Fibroblast of lung (primary cell): ENCODE measurements at regions not wholly inside any gene's neighbourhood (a gene's known extent, or its start where the extent isn't known, plus 50 kb on each side); places are given as distances from the start of the nearest gene placed in this dataset.
A peak's percentile ranks its signal among the peaks of the same experiment; 100 is the strongest.
"Not testable (repeated sequence)": the region's sequence is repeated elsewhere in the genome, so short reads cannot be mapped to it uniquely, and the experiment has no call there.

ENCODE experiments used
- DNase-seq, 2 donors: peaks; one replicate each; pipeline versions ENCODE4 v3.0.0 to v3.0.0-alpha.2; 2010; ENCODE audit warnings: low read depth in 2 of 2
- H2AFZ ChIP-seq: 2 replicates; pipeline ENCODE4 v1.5.1; 2012; ENCODE audit warnings: low read length, control low read depth, inconsistent platforms
- H3K27ac ChIP-seq: 2 replicates; pipeline ENCODE4 v1.5.1; 2011; ENCODE audit warnings: low read length, control low read depth; ENCODE audit not compliant: insufficient read depth
- H3K27me3 ChIP-seq: 2 replicates; pipeline ENCODE4 v1.5.1; 2011; ENCODE audit warnings: mild to moderate bottlenecking, low read length; ENCODE audit not compliant: control insufficient read depth, insufficient read depth
- H3K36me3 ChIP-seq: 2 replicates; pipeline ENCODE4 v1.5.1; 2011; ENCODE audit warnings: low read length; ENCODE audit not compliant: control insufficient read depth, insufficient read depth
- H3K4me1 ChIP-seq: 2 replicates; pipeline ENCODE4 v1.5.1; 2011; ENCODE audit warnings: low read length; ENCODE audit not compliant: control insufficient read depth, insufficient read depth; ENCODE audit errors: extremely low read depth
- H3K4me2 ChIP-seq: 2 replicates; pipeline ENCODE4 v1.5.1; 2011; ENCODE audit warnings: low read length, control low read depth; ENCODE audit not compliant: insufficient read depth; ENCODE audit errors: extremely low read depth
- H3K4me3 ChIP-seq, 4 experiments: fragments of 200-600 bp in 1 of 4; sonication (generic) in 1 of 4; replicated peaks in 1 of 4; 2 replicates each; pipeline ENCODE4 v1.5.1; 2011 to 2016; ENCODE audit warnings: low read length in 4 of 4, low read depth in 3 of 4, mild to moderate bottlenecking in 3 of 4, control low read depth in 2 of 4, inconsistent platforms in 1 of 4, mixed read lengths in 1 of 4; ENCODE audit not compliant: insufficient read depth in 1 of 4; ENCODE audit errors: control extremely low read depth in 1 of 4
- H3K79me2 ChIP-seq: 2 replicates; pipeline ENCODE4 v1.5.1; 2012; ENCODE audit warnings: mild to moderate bottlenecking, low read length, inconsistent platforms; ENCODE audit not compliant: control insufficient read depth, insufficient read depth
- H3K9ac ChIP-seq: 2 replicates; pipeline ENCODE4 v1.5.1; 2011; ENCODE audit warnings: mild to moderate bottlenecking, low read length, control low read depth; ENCODE audit not compliant: insufficient read depth
- H3K9me3 ChIP-seq: 2 replicates; pipeline ENCODE4 v1.5.1; 2012; ENCODE audit warnings: low read depth, low read length; ENCODE audit not compliant: control insufficient read depth, insufficient read depth
- H4K20me1 ChIP-seq: 2 replicates; pipeline ENCODE4 v1.5.1; 2011; ENCODE audit warnings: low read length; ENCODE audit not compliant: control insufficient read depth, insufficient read depth; ENCODE audit errors: extremely low read depth
- EZH2 ChIP-seq: IDR thresholded peaks from 2 replicates; pipeline ENCODE4 v1.5.1; 2012; ENCODE audit warnings: low read length, control low read depth, mild to moderate bottlenecking; ENCODE audit errors: missing control alignments
- TF ChIP-seq, protein P1 (sequence below), 2 donors: IDR thresholded peaks in 1 of 2; conservative IDR thresholded peaks in 1 of 2; 1 replicate in 1 of 2; 2 replicates in 1 of 2; pipeline ENCODE4 v1.5.1; 2011 to 2012; ENCODE audit warnings: low read length in 2 of 2, control low read depth in 1 of 2, inconsistent platforms in 1 of 2, low read depth in 1 of 2, mild to moderate bottlenecking in 1 of 2

DNA sequence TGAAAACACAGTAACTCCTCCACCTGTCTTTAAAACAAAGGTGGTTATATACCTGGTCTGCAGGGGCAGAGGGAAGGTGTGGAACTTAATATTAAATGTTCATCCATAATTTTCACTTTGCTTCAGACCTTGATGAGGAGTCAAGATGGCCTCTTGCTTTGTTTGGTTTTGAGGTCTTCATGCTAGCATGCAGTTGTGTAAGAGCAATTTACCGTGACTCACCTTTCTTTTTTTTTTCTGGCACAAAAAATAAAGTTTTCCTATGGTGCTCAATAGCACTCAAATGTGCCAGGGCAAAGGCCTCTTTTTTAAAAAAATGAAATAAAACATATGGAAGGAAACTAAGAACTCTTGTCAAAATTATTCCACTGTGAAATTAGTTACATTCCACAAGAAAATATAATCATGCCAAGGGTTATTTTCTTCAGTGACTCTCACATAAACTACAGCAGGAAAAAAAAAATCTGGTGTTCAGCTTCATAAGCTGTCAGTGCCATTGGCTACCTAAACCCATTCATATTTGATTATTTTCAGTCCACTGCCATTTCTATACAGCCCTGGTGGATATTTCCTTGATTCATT lies 128.2 kb downstream of the SLC7A11 start:
- Histone ChIP-seq H2AFZ (no peak overlapping the region), H3K79me2 (no peaks in the 10 kb centered on the region), H3K27me3 (no peaks in the 10 kb centered on the region), H3K36me3 (no peaks in the 10 kb centered on the region), H3K9me3 (no peaks in the 10 kb centered on the region), H3K27ac (no peak overlapping the region), H3K4me3 (no peak overlapping the region), H3K4me2 (no peak overlapping the region), H4K20me1 (no peaks in the 10 kb centered on the region), H3K4me1 (no peaks in the 10 kb centered on the region), H3K9ac (no peak overlapping the region)
- peak; percentile 50 to 74 for DNase-seq
- no peak for TF ChIP-seq EZH2
- TF ChIP-seq, protein P1, sequence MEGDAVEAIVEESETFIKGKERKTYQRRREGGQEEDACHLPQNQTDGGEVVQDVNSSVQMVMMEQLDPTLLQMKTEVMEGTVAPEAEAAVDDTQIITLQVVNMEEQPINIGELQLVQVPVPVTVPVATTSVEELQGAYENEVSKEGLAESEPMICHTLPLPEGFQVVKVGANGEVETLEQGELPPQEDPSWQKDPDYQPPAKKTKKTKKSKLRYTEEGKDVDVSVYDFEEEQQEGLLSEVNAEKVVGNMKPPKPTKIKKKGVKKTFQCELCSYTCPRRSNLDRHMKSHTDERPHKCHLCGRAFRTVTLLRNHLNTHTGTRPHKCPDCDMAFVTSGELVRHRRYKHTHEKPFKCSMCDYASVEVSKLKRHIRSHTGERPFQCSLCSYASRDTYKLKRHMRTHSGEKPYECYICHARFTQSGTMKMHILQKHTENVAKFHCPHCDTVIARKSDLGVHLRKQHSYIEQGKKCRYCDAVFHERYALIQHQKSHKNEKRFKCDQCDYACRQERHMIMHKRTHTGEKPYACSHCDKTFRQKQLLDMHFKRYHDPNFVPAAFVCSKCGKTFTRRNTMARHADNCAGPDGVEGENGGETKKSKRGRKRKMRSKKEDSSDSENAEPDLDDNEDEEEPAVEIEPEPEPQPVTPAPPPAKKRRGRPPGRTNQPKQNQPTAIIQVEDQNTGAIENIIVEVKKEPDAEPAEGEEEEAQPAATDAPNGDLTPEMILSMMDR (conservative IDR thresholded peaks at IDR 0.05 in 1 of 2, IDR thresholded peaks at IDR 0.05 in 1 of 2; ENCODE audit: low read depth in 1 of 2, low read length in 2 of 2), result no peak

DNA sequence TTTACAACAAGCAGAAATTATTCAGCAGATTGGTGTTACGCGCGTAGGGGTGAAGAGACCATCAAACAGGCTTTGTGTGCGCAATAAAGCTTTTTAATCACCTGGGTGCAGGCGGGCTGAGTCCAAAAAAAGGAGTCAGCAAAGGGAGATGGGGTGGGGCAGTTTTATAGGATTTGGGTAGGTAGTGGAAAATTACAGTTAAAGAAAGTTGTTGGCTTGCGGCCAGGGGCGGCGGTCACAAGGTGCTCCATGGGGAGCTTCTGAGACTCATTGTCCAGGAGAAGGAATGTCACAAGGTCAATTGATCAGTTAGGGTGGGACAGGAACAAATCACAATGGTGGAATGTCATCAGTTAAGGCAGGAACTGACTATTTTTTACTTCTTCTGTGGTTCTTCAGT lies 129.3 kb downstream of the SLC7A11 start:
- H3K9ac ChIP-seq, H4K20me1 ChIP-seq, H3K4me1 ChIP-seq, DNase-seq, H3K36me3 ChIP-seq, H3K79me2 ChIP-seq, H3K4me2 ChIP-seq, H3K27me3 ChIP-seq, H3K27ac ChIP-seq, H3K4me3 ChIP-seq, H2AFZ ChIP-seq, H3K9me3 ChIP-seq: not testable (repeated sequence)

DNA sequence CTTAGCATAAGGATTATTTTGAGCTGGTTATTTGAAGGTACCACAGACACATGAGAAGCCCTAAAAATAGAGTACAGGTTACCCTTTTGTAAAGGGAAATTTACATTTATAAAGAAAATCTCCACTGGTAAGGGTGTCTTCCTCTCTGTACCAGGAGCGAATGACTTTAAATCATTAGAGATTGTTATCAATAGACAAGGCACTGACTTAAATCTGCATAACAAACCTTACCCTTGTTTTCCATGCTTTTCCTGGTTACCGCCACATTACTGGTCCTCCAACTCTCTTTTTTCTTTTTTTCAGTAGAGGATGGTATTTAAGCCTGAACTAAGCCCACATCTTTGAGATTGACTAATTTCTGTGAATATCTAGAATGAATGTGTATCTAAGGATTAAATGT lies 129.8 kb downstream of the SLC7A11 start:
- Histone ChIP-seq H3K4me2 (no peak overlapping the region), H3K9me3 (no peaks in the 10 kb centered on the region), H4K20me1 (no peaks in the 10 kb centered on the region), H3K36me3 (no peaks in the 10 kb centered on the region), H3K4me3 (no peak overlapping the region), H2AFZ (no peak overlapping the region), H3K27ac (no peak overlapping the region), H3K4me1 (no peaks in the 10 kb centered on the region), H3K79me2 (no peaks in the 10 kb centered on the region), H3K9ac (no peak overlapping the region), H3K27me3 (no peaks in the 10 kb centered on the region)
- DNase-seq, result no peak
- no peak for TF ChIP-seq EZH2
- TF ChIP-seq, protein P1 (conservative IDR thresholded peaks at IDR 0.05 in 1 of 2, IDR thresholded peaks at IDR 0.05 in 1 of 2; ENCODE audit: low read depth in 1 of 2, low read length in 2 of 2), result no peak
